ENCODE measurements at regions not wholly inside any gene's neighbourhood (a gene's known extent, or its start where the extent isn't known, plus 50 kb on each side); places are given as distances from the start of the nearest gene placed in this dataset.

- Histone ChIP-seq H3K9me2 (replicated peaks; ENCODE audit: insufficient read depth, low read length) (no peaks in the 10 kb centered on the region), H3K27ac (ENCODE audit: low read depth, low read length) (no peak overlapping the region), H3K9me3 (ENCODE audit: insufficient read depth, low read length) (no peaks in the 10 kb centered on the region), H3K4me2 (ENCODE audit: low read depth, low read length, poor library complexity, severe bottlenecking) (no peak overlapping the region), H3F3A (ENCODE audit: insufficient read depth) (no peaks in the 10 kb centered on the region), H4K20me1 (ENCODE audit: low read depth, low read length) (no peaks in the 10 kb centered on the region), H3K4me3 (ENCODE audit: insufficient read depth, low read length, poor library complexity, severe bottlenecking) (no peak overlapping the region), H3K9ac (ENCODE audit: low read length) (no peak overlapping the region), H3K27me3 (ENCODE audit: low read length) (no peaks in the 10 kb centered on the region), H3K36me3 (ENCODE audit: low read length) (no peaks in the 10 kb centered on the region), H3K79me2 (ENCODE audit: insufficient read depth, low read length) (no peaks in the 10 kb centered on the region), H2AFZ (ENCODE audit: low read depth, low read length, severe bottlenecking) (no peak overlapping the region)
- TF ChIP-seq CTCF (IDR thresholded peaks at IDR 0.05; ENCODE audit: insufficient read depth, low read length, poor library complexity, severe bottlenecking) (peak; percentile 11), EZH2phosphoT487 (conservative IDR thresholded peaks at IDR 0.05; ENCODE audit: low read length) (no peak)
Observed at GRCh38 chr3:10703875-10704274, 112.2 kb upstream of the SLC6A11 start.

- H3K4me2 ChIP-seq (ENCODE audit: low read depth, low read length, poor library complexity, severe bottlenecking) = no peak overlapping the region
- H3K9ac ChIP-seq (ENCODE audit: low read length) = no peak overlapping the region
- no peaks in the 10 kb centered on the region for H3F3A ChIP-seq (ENCODE audit: insufficient read depth)
- H3K79me2 ChIP-seq (ENCODE audit: insufficient read depth, low read length) = no peaks in the 10 kb centered on the region
- H3K36me3 ChIP-seq (ENCODE audit: low read length) = no peaks in the 10 kb centered on the region
- no peaks in the 10 kb centered on the region for H4K20me1 ChIP-seq (ENCODE audit: low read depth, low read length)
- no peaks in the 10 kb centered on the region for H3K9me3 ChIP-seq (ENCODE audit: insufficient read depth, low read length)
- H3K4me3 ChIP-seq (ENCODE audit: insufficient read depth, low read length, poor library complexity, severe bottlenecking) = no peak overlapping the region
- TF ChIP-seq CTCF (IDR thresholded peaks at IDR 0.05; ENCODE audit: insufficient read depth, low read length, poor library complexity, severe bottlenecking) = no peak
- no peak for TF ChIP-seq EZH2phosphoT487 (conservative IDR thresholded peaks at IDR 0.05; ENCODE audit: low read length)
- no peak overlapping the region for H3K27ac ChIP-seq (ENCODE audit: low read depth, low read length)
- H3K27me3 ChIP-seq (ENCODE audit: low read length) = no peaks in the 10 kb centered on the region
- no peak overlapping the region for H2AFZ ChIP-seq (ENCODE audit: low read depth, low read length, severe bottlenecking)
- H3K9me2 ChIP-seq (replicated peaks; ENCODE audit: insufficient read depth, low read length) = no peaks in the 10 kb centered on the region
Observed at GRCh38 chr3:10706156-10706739, 109.8 kb upstream of the SLC6A11 start.

GRCh38 chr3:10706740-10707399 is 109.2 kb upstream of the SLC6A11 start:
- H3K79me2 ChIP-seq (ENCODE audit: insufficient read depth, low read length) = no peaks in the 10 kb centered on the region
- no peaks in the 10 kb centered on the region for H3F3A ChIP-seq (ENCODE audit: insufficient read depth)
- H3K4me3 ChIP-seq (ENCODE audit: insufficient read depth, low read length, poor library complexity, severe bottlenecking) = no peak overlapping the region
- TF ChIP-seq CTCF (IDR thresholded peaks at IDR 0.05; ENCODE audit: insufficient read depth, low read length, poor library complexity, severe bottlenecking) (no peak), EZH2phosphoT487 (conservative IDR thresholded peaks at IDR 0.05; ENCODE audit: low read length) (no peak)
- no peaks in the 10 kb centered on the region for H4K20me1 ChIP-seq (ENCODE audit: low read depth, low read length)
- H3K9me2 ChIP-seq (replicated peaks; ENCODE audit: insufficient read depth, low read length) = no peaks in the 10 kb centered on the region
- no peak overlapping the region for H3K9ac ChIP-seq (ENCODE audit: low read length)
- no peak overlapping the region for H3K27ac ChIP-seq (ENCODE audit: low read depth, low read length)
- H3K4me2 ChIP-seq (ENCODE audit: low read depth, low read length, poor library complexity, severe bottlenecking) = no peak overlapping the region
- H2AFZ ChIP-seq (ENCODE audit: low read depth, low read length, severe bottlenecking) = no peak overlapping the region
- H3K9me3 ChIP-seq (ENCODE audit: insufficient read depth, low read length) = no peaks in the 10 kb centered on the region
- no peaks in the 10 kb centered on the region for H3K27me3 ChIP-seq (ENCODE audit: low read length)
- H3K36me3 ChIP-seq (ENCODE audit: low read length) = no peaks in the 10 kb centered on the region

Data from SU-DHL-6 (cell line).